ENCODE measurements at regions not wholly inside any gene's neighbourhood (a gene's known extent, or its start where the extent isn't known, plus 50 kb on each side); places are given as distances from the start of the nearest gene placed in this dataset.
A peak's percentile ranks its signal among the peaks of the same experiment; 100 is the strongest.

- in situ Hi-C loops (cut with MboI) (no loop called here), intact Hi-C loops (cut with micrococcal nuclease; ENCODE audit: unreplicated experiment) (no loop called here)
- ChIA-PET CTCF (interaction anchor here (0.6 kb wide), 1 partner anchor 11 kb away, joined by 3 read pairs; no protein-coding TSS in a partner anchor), RAD21 (ENCODE audit: unreplicated experiment) (no interaction called here), SMC1A (ENCODE audit: uncharacterized antibody, unreplicated experiment) (no interaction called here), POLR2A (no interaction called here)
- Histone ChIP-seq H3K4me2 (ENCODE audit: control insufficient read depth, insufficient read depth) (no peak overlapping the region), H3K27ac (ENCODE audit: control insufficient read depth, insufficient read depth) (no peak overlapping the region), H3K27me3 (replicated peaks in 1 of 2; ENCODE audit: control insufficient read depth in 2 of 2, insufficient read depth in 2 of 2, low read length in 1 of 2) (no peaks in the 10 kb centered on the region), H3K36me3 (ENCODE audit: control insufficient read depth in 2 of 2, insufficient read depth in 2 of 2, low read length in 1 of 2) (peaks cover 24 to 28% of the 10 kb centered on the region in 2 experiments; a peak in 3 of 4 replicates), H2AFZ (ENCODE audit: control insufficient read depth, low read depth, low read length) (no peak overlapping the region), H3K79me2 (ENCODE audit: control insufficient read depth, insufficient read depth, low read length) (peaks cover 12% of the 10 kb centered on the region), H3K9me3 (replicated peaks; ENCODE audit: control insufficient read depth, insufficient read depth, low read length) (peaks cover 7% of the 10 kb centered on the region; the same call in 2 of the 3 replicates), H4K20me1 (ENCODE audit: control insufficient read depth, insufficient read depth) (no peaks in the 10 kb centered on the region), H3K4me1 (ENCODE audit: control insufficient read depth, insufficient read depth, low read length) (peaks cover 28% of the 10 kb centered on the region), H3K9ac (ENCODE audit: control insufficient read depth, insufficient read depth, low read length) (no peak overlapping the region), H3K4me3 (no peak overlapping the region)
- WGBS (ENCODE audit: insufficient coverage, insufficient replicate concordance, low lambda C conversion rate, missing lambda C conversion rate): 95% methylated on average over 22 of the region's 22 CpGs
- BruUV-seq (replicated peaks): no TSS peak
- TF ChIP-seq BCL3 (IDR thresholded peaks at IDR 0.05; ENCODE audit: borderline replicate concordance, insufficient read depth, low read depth, low read length, poor library complexity, severe bottlenecking): peak; percentile 88
- TF ChIP-seq CTCF (IDR thresholded peaks at IDR 0.05 in 2 of 3, conservative IDR thresholded peaks at IDR 0.05 in 1 of 3; ENCODE audit: control insufficient read depth in 2 of 3, extremely low read depth in 1 of 3, insufficient read depth in 1 of 3, low read depth in 3 of 3, low read length in 3 of 3): no peak
- TF ChIP-seq CHD2 (IDR thresholded peaks at IDR 0.05; ENCODE audit: borderline replicate concordance, low read depth, low read length): no peak
- DNase-seq (ENCODE audit: low read depth, low spot score) (no peak), FAIRE-seq (no peak), ATAC-seq (no peak)
Measured at GRCh38 chr12:124461851-124462623, 105.4 kb downstream of the NCOR2 start.

All from GM12878 (cell line).